ENCODE measurements at regions not wholly inside any gene's neighbourhood (a gene's known extent, or its start where the extent isn't known, plus 50 kb on each side); places are given as distances from the start of the nearest gene placed in this dataset.

GRCh38 chr11:86152006-86152862 is 83.3 kb upstream of the PICALM start (continued):
- TF ChIP-seq MAFK (IDR thresholded peaks at IDR 0.05; ENCODE audit: low read depth, low read length) = no peak
- TF ChIP-seq, protein P1, sequence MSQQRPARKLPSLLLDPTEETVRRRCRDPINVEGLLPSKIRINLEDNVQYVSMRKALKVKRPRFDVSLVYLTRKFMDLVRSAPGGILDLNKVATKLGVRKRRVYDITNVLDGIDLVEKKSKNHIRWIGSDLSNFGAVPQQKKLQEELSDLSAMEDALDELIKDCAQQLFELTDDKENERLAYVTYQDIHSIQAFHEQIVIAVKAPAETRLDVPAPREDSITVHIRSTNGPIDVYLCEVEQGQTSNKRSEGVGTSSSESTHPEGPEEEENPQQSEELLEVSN (IDR thresholded peaks at IDR 0.05) = no peak
- TF ChIP-seq CREB1 (IDR thresholded peaks at IDR 0.05) = no peak
